HCT116 (cell line): ENCODE measurements at regions not wholly inside any gene's neighbourhood (a gene's known extent, or its start where the extent isn't known, plus 50 kb on each side); places are given as distances from the start of the nearest gene placed in this dataset.

ENCODE experiments used
- ATAC-seq: fragments of 200-7000 bp; cut with Tn5 transposase; 2 replicates; pipeline ENCODE4 v1.9.1; 2020; ENCODE audit warnings: mild to moderate bottlenecking, moderate library complexity
- BruUV-seq: library from RNA; stranded (reverse); fragments of 400-500 nt; replicated peaks from 2 replicates; lab custom pipeline; 2021; lab: Mats Ljungman, UMichigan
- CTCF ChIA-PET: fragments of 300-600 bp; sonication (Branson Sonifier 250); formaldehyde crosslinking; loops from one replicate; lab custom pipeline; 2021; ENCODE audit warnings: antibody characterized with exemption; lab: Charles Lee
- POLR2A ChIA-PET: fragments of 300-600, 350-600 bp; sonication (Branson Sonifier 250); formaldehyde crosslinking; loops from one replicate; lab custom pipeline; 2021; ENCODE audit warnings: antibody characterized with exemption; lab: Charles Lee
- RAD21 ChIA-PET, 2 experiments: fragments of 300-600 bp; sonication (Branson Sonifier 250); formaldehyde crosslinking; loops; one replicate each; lab custom pipeline; 2023; ENCODE audit warnings: low total read pairs in 2 of 2; ENCODE audit not compliant: uncharacterized antibody in 2 of 2, unreplicated experiment in 2 of 2, low non-redundant PET in 1 of 2; lab: Charles Lee
- DNase-seq: peaks from one replicate; pipeline ENCODE4 v3.0.0-alpha.2; 2010; ENCODE audit warnings: low read depth, low spot score
- H2AFZ ChIP-seq: fragments of 200-600 bp; shearing (Covaris generic), sonication (generic); 2 replicates; pipeline ENCODE4 v1.6.1; 2017; ENCODE audit warnings: low read depth, mixed run types, mixed read lengths, antibody characterized with exemption, low read length; ENCODE audit not compliant: poor library complexity, severe bottlenecking
- H3K27ac ChIP-seq: 2 replicates; pipeline ENCODE4 v1.5.1; 2012; ENCODE audit warnings: low read depth, low read length
- H3K27me3 ChIP-seq: fragments of 200-600 bp; sonication (generic); 2 replicates; pipeline ENCODE4 v1.6.1; 2016; ENCODE audit warnings: mixed run types, low read length, mixed read lengths; ENCODE audit not compliant: insufficient read depth
- H3K36me3 ChIP-seq, 2 experiments: fragments of 200-500 bp in 1 of 2; fragments of 200-600 bp in 1 of 2; sonication (Bioruptor generic) in 1 of 2; sonication (generic) in 1 of 2; 2 replicates each; pipeline versions ENCODE4 v1.5.1 to v1.6.1; 2014 to 2016; ENCODE audit warnings: low read length in 2 of 2, inconsistent platforms in 1 of 2, mixed read lengths in 1 of 2, mixed run types in 1 of 2; ENCODE audit not compliant: insufficient read depth in 2 of 2, control insufficient read depth in 1 of 2
- H3K4me1 ChIP-seq, 2 experiments: fragments of 200-600 bp in 1 of 2; sonication (generic) in 1 of 2; 2 replicates each; pipeline versions ENCODE4 v1.5.1 to v1.6.1; 2012 to 2017; ENCODE audit warnings: low read length in 2 of 2, inconsistent platforms in 1 of 2, mild to moderate bottlenecking in 1 of 2, mixed read lengths in 1 of 2, mixed run types in 1 of 2, moderate library complexity in 1 of 2; ENCODE audit not compliant: insufficient read depth in 2 of 2, control insufficient read depth in 1 of 2
- H3K4me2 ChIP-seq: fragments of 200-600 bp; sonication (generic); 2 replicates; pipeline ENCODE4 v1.6.1; 2017; ENCODE audit warnings: mixed run types, low read length, mixed read lengths
- H3K4me3 ChIP-seq, 2 experiments: fragments of 200-600 bp in 1 of 2; sonication (generic) in 1 of 2; replicated peaks in 1 of 2; 2 replicates each; pipeline ENCODE4 v1.5.1; 2011 to 2016; ENCODE audit warnings: low read length in 2 of 2, control low read depth in 1 of 2, low read depth in 1 of 2, mild to moderate bottlenecking in 1 of 2, mixed read lengths in 1 of 2, mixed run types in 1 of 2
- H3K79me2 ChIP-seq: fragments of 200-600 bp; sonication (generic); 2 replicates; pipeline ENCODE4 v1.6.1; 2017; ENCODE audit warnings: mild to moderate bottlenecking, mixed run types, low read length, moderate library complexity, mixed read lengths; ENCODE audit not compliant: insufficient read depth
- H3K9ac ChIP-seq: fragments of 200-600 bp; sonication (generic); 2 replicates; pipeline ENCODE4 v1.6.1; 2016; ENCODE audit warnings: low read length, mixed read lengths
- H3K9me2 ChIP-seq: fragments of 200-600 bp; sonication (generic), shearing (Covaris generic); 2 replicates; pipeline ENCODE4 v1.6.1; 2017; ENCODE audit warnings: mixed run types, mild to moderate bottlenecking, moderate library complexity; ENCODE audit not compliant: insufficient read depth
- H3K9me3 ChIP-seq, 2 experiments: fragments of 200-500 bp in 1 of 2; fragments of 200-600 bp in 1 of 2; sonication (Bioruptor generic) in 1 of 2; sonication (generic) in 1 of 2; 2 replicates each; pipeline ENCODE4 v1.6.1; 2014 to 2017; ENCODE audit warnings: low read length in 2 of 2, mixed read lengths in 2 of 2, inconsistent platforms in 1 of 2, low read depth in 1 of 2, mild to moderate bottlenecking in 1 of 2, mixed run types in 1 of 2, moderate library complexity in 1 of 2; ENCODE audit not compliant: control insufficient read depth in 1 of 2, insufficient read depth in 1 of 2
- H4K20me1 ChIP-seq: fragments of 200-600 bp; sonication (generic), shearing (Covaris generic); 2 replicates; pipeline ENCODE4 v1.6.1; 2017; ENCODE audit warnings: mixed run types, mild to moderate bottlenecking, moderate library complexity; ENCODE audit not compliant: insufficient read depth
- ATF3 ChIP-seq: IDR thresholded peaks from 2 replicates; pipeline ENCODE4 v1.6.1; 2012
- CBX3 ChIP-seq: IDR thresholded peaks from 2 replicates; pipeline ENCODE4 v1.6.1; 2012; ENCODE audit warnings: low read depth
- CEBPB ChIP-seq: IDR thresholded peaks from 2 replicates; pipeline ENCODE4 v1.6.1; 2012; ENCODE audit warnings: low read depth
- CTCF ChIP-seq, 3 experiments: fragments of 200-600 bp in 1 of 3; sonication (generic) in 1 of 3; IDR thresholded peaks in 2 of 3; conservative IDR thresholded peaks in 1 of 3; 2 replicates each; pipeline ENCODE4 v1.5.1; 2012 to 2017; ENCODE audit warnings: low read depth in 2 of 3, low read length in 2 of 3, antibody characterized with exemption in 1 of 3, borderline replicate concordance in 1 of 3, control low read depth in 1 of 3, mild to moderate bottlenecking in 1 of 3, mixed read lengths in 1 of 3, mixed run types in 1 of 3, moderate library complexity in 1 of 3; ENCODE audit not compliant: insufficient read depth in 1 of 3
- EGR1 ChIP-seq: IDR thresholded peaks from 2 replicates; pipeline ENCODE4 v1.6.1; 2012; ENCODE audit warnings: low read depth
- ELF1 ChIP-seq: IDR thresholded peaks from 2 replicates; pipeline ENCODE4 v1.6.1; 2012; ENCODE audit warnings: low read depth, borderline replicate concordance
- EZH2 ChIP-seq: fragments of 200-600 bp; sonication (generic); IDR thresholded peaks from 2 replicates; pipeline ENCODE4 v1.6.1; 2017; ENCODE audit warnings: antibody characterized with exemption, mixed run types
- EZH2phosphoT487 ChIP-seq: fragments of 200-600 bp; IDR thresholded peaks from 2 replicates; pipeline ENCODE4 v1.6.1; 2018; ENCODE audit warnings: antibody characterized with exemption, borderline replicate concordance
- FOSL1 ChIP-seq: IDR thresholded peaks from 2 replicates; pipeline ENCODE4 v1.6.1; 2012; ENCODE audit warnings: low read depth
- MAX ChIP-seq: IDR thresholded peaks from 2 replicates; pipeline ENCODE4 v1.6.1; 2012
- POLR2A ChIP-seq: IDR thresholded peaks from 2 replicates; pipeline ENCODE4 v1.7.0; 2011; ENCODE audit warnings: borderline replicate concordance; ENCODE audit not compliant: insufficient read depth, insufficient read length; ENCODE audit errors: extremely low read depth
- POLR2AphosphoS5 ChIP-seq: IDR thresholded peaks from 2 replicates; pipeline ENCODE4 v1.6.1; 2011; ENCODE audit warnings: mild to moderate bottlenecking, low read depth, low read length, moderate library complexity
- RAD21 ChIP-seq: IDR thresholded peaks from 2 replicates; pipeline ENCODE4 v1.6.1; 2012; ENCODE audit warnings: low read depth, mild to moderate bottlenecking
- SIN3A ChIP-seq: IDR thresholded peaks from 2 replicates; pipeline ENCODE4 v1.6.1; 2012; ENCODE audit warnings: low read depth
- SP1 ChIP-seq: IDR thresholded peaks from 2 replicates; pipeline ENCODE4 v1.6.1; 2012; ENCODE audit warnings: low read depth
- SRF ChIP-seq: IDR thresholded peaks from 2 replicates; pipeline ENCODE4 v1.6.1; 2012; ENCODE audit warnings: low read depth
- TCF7L2 ChIP-seq: IDR thresholded peaks from 2 replicates; pipeline ENCODE4 v1.7.0; 2011; ENCODE audit warnings: borderline replicate concordance, inconsistent platforms; ENCODE audit not compliant: insufficient read depth, insufficient read length; ENCODE audit errors: extremely low read depth
- YY1 ChIP-seq: IDR thresholded peaks from 2 replicates; pipeline ENCODE4 v1.6.1; 2011; ENCODE audit warnings: low read length, low read depth, moderate library complexity, mild to moderate bottlenecking; ENCODE audit not compliant: insufficient replicate concordance; ENCODE audit errors: extremely low read depth
- ZFX ChIP-seq: fragments of 450-650 bp; IDR thresholded peaks from 2 replicates; pipeline ENCODE4 v1.6.1; 2017
- ZNF274 ChIP-seq: fragments of 200-500 bp; sonication (Bioruptor generic); IDR thresholded peaks from 2 replicates; pipeline ENCODE4 v1.6.1; 2014; ENCODE audit warnings: mild to moderate bottlenecking, low read depth, low read length, inconsistent platforms
- intact Hi-C: fragments of 100-400 bp; cut with micrococcal nuclease; formaldehyde crosslinking; loops from 2 replicates; pipeline ENCODE4 v1.10.0; 2022
- TF ChIP-seq, protein P1 (sequence below): IDR thresholded peaks from 2 replicates; pipeline ENCODE4 v1.6.1; 2011; ENCODE audit warnings: mild to moderate bottlenecking, low read length, moderate library complexity; ENCODE audit not compliant: insufficient replicate concordance; ENCODE audit errors: extremely low read depth

- DNase-seq (peak; percentile 94), ATAC-seq (peak; percentile 96)
- H3K79me2 ChIP-seq, result no peaks in the 10 kb centered on the region
- no peaks in the 10 kb centered on the region for H3K36me3 ChIP-seq
- H3K9me3 ChIP-seq, result no peaks in the 10 kb centered on the region
- H2AFZ ChIP-seq, result peak overlapping the region; percentile 36
- ChIA-PET CTCF (no interaction called here), POLR2A (no interaction called here), RAD21 (no interaction called here)
- H3K4me1 ChIP-seq, result peaks cover 13 to 56% of the 10 kb centered on the region in 2 experiments
- H3K4me2 ChIP-seq, result peak overlapping the region; percentile 78
- no peaks in the 10 kb centered on the region for H4K20me1 ChIP-seq
- H3K4me3 ChIP-seq, result peak overlapping the region; percentile 1 to 44; a peak in 2 of 4 replicates
- H3K9me2 ChIP-seq, result no peaks in the 10 kb centered on the region; the same call in 1 of the 2 replicates
- peak overlapping the region; percentile 69 for H3K27ac ChIP-seq
- H3K27me3 ChIP-seq, result no peaks in the 10 kb centered on the region
- intact Hi-C loops, result no loop called here
- peak overlapping the region; percentile 54 for H3K9ac ChIP-seq
- BruUV-seq, result TSS peak; percentile 95
- TF ChIP-seq FOSL1, result peak; percentile 98
- peak; percentile 69 for TF ChIP-seq POLR2AphosphoS5
- TF ChIP-seq EZH2phosphoT487, result no peak
- TF ChIP-seq YY1, result no peak
- TF ChIP-seq SIN3A, result peak; percentile 90
- no peak for TF ChIP-seq EZH2
- no peak for TF ChIP-seq ZFX
- TF ChIP-seq SRF, result peak; percentile 79
- TF ChIP-seq CBX3, result peak; percentile 97
- TF ChIP-seq EGR1, result no peak; the same call in 1 of the 2 replicates
- TF ChIP-seq CTCF (IDR thresholded peaks at IDR 0.05 in 2 of 3, conservative IDR thresholded peaks at IDR 0.05 in 1 of 3; ENCODE audit: borderline replicate concordance in 1 of 3, insufficient read depth in 1 of 3, low read depth in 2 of 3, low read length in 2 of 3), result no peak
- no peak for TF ChIP-seq ATF3
- TF ChIP-seq MAX, result peak; percentile 81
- peak; percentile 41; the same call in 1 of the 2 replicates for TF ChIP-seq RAD21
- peak; percentile 56 for TF ChIP-seq TCF7L2
- TF ChIP-seq SP1, result peak; percentile 95
- TF ChIP-seq ELF1, result no peak
- TF ChIP-seq CEBPB, result peak; percentile 74
- no peak for TF ChIP-seq ZNF274
- TF ChIP-seq, protein P1, sequence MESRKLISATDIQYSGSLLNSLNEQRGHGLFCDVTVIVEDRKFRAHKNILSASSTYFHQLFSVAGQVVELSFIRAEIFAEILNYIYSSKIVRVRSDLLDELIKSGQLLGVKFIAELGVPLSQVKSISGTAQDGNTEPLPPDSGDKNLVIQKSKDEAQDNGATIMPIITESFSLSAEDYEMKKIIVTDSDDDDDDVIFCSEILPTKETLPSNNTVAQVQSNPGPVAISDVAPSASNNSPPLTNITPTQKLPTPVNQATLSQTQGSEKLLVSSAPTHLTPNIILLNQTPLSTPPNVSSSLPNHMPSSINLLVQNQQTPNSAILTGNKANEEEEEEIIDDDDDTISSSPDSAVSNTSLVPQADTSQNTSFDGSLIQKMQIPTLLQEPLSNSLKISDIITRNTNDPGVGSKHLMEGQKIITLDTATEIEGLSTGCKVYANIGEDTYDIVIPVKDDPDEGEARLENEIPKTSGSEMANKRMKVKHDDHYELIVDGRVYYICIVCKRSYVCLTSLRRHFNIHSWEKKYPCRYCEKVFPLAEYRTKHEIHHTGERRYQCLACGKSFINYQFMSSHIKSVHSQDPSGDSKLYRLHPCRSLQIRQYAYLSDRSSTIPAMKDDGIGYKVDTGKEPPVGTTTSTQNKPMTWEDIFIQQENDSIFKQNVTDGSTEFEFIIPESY, result no peak
- TF ChIP-seq POLR2A, result no peak
These were observed 77.7 kb downstream of the FOXD1 start for GRCh38 chr5:73370640-73371583.
